Neural cell (in vitro differentiated cells): ENCODE measurements at regions not wholly inside any gene's neighbourhood (a gene's known extent, or its start where the extent isn't known, plus 50 kb on each side); places are given as distances from the start of the nearest gene placed in this dataset.

Experiments used
- H2AFZ ChIP-seq: fragments of 200-600, 300-800 bp; sonication (generic), shearing (Covaris generic); 2 replicates; pipeline ENCODE4 v1.6.0; 2014; ENCODE audit warnings: low read depth, mild to moderate bottlenecking, antibody characterized with exemption, low read length, moderate library complexity
- H3F3A ChIP-seq: fragments of 200-600 bp; shearing (Covaris generic); 2 replicates; pipeline ENCODE4 v1.6.1; 2016; ENCODE audit warnings: mild to moderate bottlenecking, moderate library complexity, mixed read lengths, antibody characterized with exemption, low read length; ENCODE audit not compliant: insufficient read depth, poor library complexity, severe bottlenecking
- H3K27ac ChIP-seq: fragments of 200-600, 300-800 bp; sonication (generic), shearing (Covaris generic); 2 replicates; pipeline ENCODE4 v1.5.1; 2014; ENCODE audit warnings: mild to moderate bottlenecking, low read length, moderate library complexity
- H3K27me3 ChIP-seq: fragments of 300-800, 200-600 bp; sonication (generic), shearing (Covaris generic); 2 replicates; pipeline ENCODE4 v1.6.0; 2014; ENCODE audit warnings: mild to moderate bottlenecking, low read depth, low read length, moderate library complexity; ENCODE audit not compliant: insufficient read depth
- H3K36me3 ChIP-seq: fragments of 300-800, 200-600 bp; sonication (generic), shearing (Covaris generic); 2 replicates; pipeline ENCODE4 v1.5.1; 2014; ENCODE audit warnings: mild to moderate bottlenecking, antibody characterized with exemption, low read length, moderate library complexity; ENCODE audit not compliant: insufficient read depth
- H3K4me2 ChIP-seq: fragments of 300-800, 200-600 bp; sonication (generic), shearing (Covaris generic); 2 replicates; pipeline ENCODE4 v1.6.0; 2014; ENCODE audit warnings: mild to moderate bottlenecking, low read length
- H3K4me3 ChIP-seq: fragments of 300-800, 200-600 bp; sonication (generic), shearing (Covaris generic); 2 replicates; pipeline ENCODE4 v1.5.1; 2014; ENCODE audit warnings: mild to moderate bottlenecking, low read length, moderate library complexity
- H3K79me2 ChIP-seq: fragments of 200-600 bp; shearing (Covaris generic); replicated peaks from 2 replicates; pipeline ENCODE4 v1.6.0; 2014; ENCODE audit warnings: mild to moderate bottlenecking, low read length, moderate library complexity; ENCODE audit not compliant: insufficient read depth
- H3K9ac ChIP-seq: fragments of 300-800, 200-600 bp; sonication (generic), shearing (Covaris generic); 2 replicates; pipeline ENCODE4 v1.6.1; 2016; ENCODE audit warnings: mild to moderate bottlenecking, low read length, mixed read lengths
- H3K9me2 ChIP-seq: fragments of 200-600 bp; shearing (Covaris generic); 2 replicates; pipeline ENCODE4 v1.6.1; 2016; ENCODE audit warnings: mild to moderate bottlenecking, low read length, mixed read lengths; ENCODE audit not compliant: insufficient read depth
- H3K9me3 ChIP-seq: fragments of 200-600, 300-800 bp; sonication (generic), shearing (Covaris generic); 2 replicates; pipeline ENCODE4 v1.6.1; 2016; ENCODE audit warnings: mild to moderate bottlenecking, mixed run types, low read length, moderate library complexity, mixed read lengths
- H4K20me1 ChIP-seq: fragments of 200-600 bp; shearing (Covaris generic); 2 replicates; pipeline ENCODE4 v1.6.1; 2016; ENCODE audit warnings: mild to moderate bottlenecking, mixed run types; ENCODE audit not compliant: insufficient read depth
- EP300 ChIP-seq: fragments of 450-650 bp; conservative IDR thresholded peaks from 2 replicates; pipeline ENCODE4 v1.6.1; 2014; ENCODE audit warnings: antibody characterized with exemption, mild to moderate bottlenecking, moderate library complexity; ENCODE audit not compliant: poor library complexity, severe bottlenecking
- EZH2 ChIP-seq: fragments of 200-600, 300-800 bp; shearing (Covaris generic), sonication (generic); IDR thresholded peaks from 2 replicates; pipeline ENCODE4 v1.6.1; 2014; ENCODE audit warnings: antibody characterized with exemption, low read length, borderline replicate concordance, mild to moderate bottlenecking; ENCODE audit not compliant: insufficient read depth, poor library complexity, severe bottlenecking
- MXI1 ChIP-seq: fragments of 450-650 bp; conservative IDR thresholded peaks from 2 replicates; pipeline ENCODE4 v1.6.1; 2014; ENCODE audit warnings: antibody characterized with exemption, mild to moderate bottlenecking; ENCODE audit not compliant: poor library complexity, severe bottlenecking
- POLR2AphosphoS5 ChIP-seq: IDR thresholded peaks from 2 replicates; pipeline ENCODE4 v1.6.1; 2012
- RAD21 ChIP-seq: fragments of 450-650 bp; conservative IDR thresholded peaks from 2 replicates; pipeline ENCODE4 v1.6.1; 2014; ENCODE audit warnings: antibody characterized with exemption, mild to moderate bottlenecking, moderate library complexity
- SMC3 ChIP-seq: fragments of 450-650 bp; conservative IDR thresholded peaks from 2 replicates; pipeline ENCODE4 v1.6.1; 2014; ENCODE audit warnings: antibody characterized with exemption, mild to moderate bottlenecking, moderate library complexity; ENCODE audit not compliant: poor library complexity
- TAF1 ChIP-seq: IDR thresholded peaks from 2 replicates; pipeline ENCODE4 v1.6.1; 2012; ENCODE audit warnings: low read depth
- TF ChIP-seq, protein P1 (sequence below): IDR thresholded peaks from 2 replicates; pipeline ENCODE4 v1.6.1; 2012; ENCODE audit warnings: borderline replicate concordance
- TF ChIP-seq, protein P2 (sequence below): fragments of 450-650 bp; IDR thresholded peaks from 2 replicates; pipeline ENCODE4 v1.5.1; 2014; ENCODE audit warnings: antibody characterized with exemption, mild to moderate bottlenecking, moderate library complexity; ENCODE audit not compliant: poor library complexity, severe bottlenecking

DNA sequence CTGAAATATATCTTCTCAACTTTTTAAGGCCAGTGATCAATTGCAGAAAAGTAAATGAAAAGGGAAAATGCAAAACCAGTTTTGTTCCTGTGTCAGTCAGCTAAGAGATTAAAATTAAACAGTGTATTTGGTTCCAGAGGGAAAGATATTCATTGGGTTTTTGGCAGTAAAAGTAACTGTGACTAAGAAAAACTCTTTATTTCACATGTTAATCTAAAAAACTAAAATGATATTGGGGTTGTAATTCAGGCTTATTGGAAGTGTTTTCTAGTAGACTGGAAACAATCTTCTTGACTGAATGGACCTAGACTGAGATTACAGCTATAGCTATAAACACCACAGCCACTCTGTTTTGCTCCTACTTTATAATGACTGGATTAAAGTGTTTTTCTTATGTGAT, 413.9 kb downstream of the ADGRL2 start:
- no peaks in the 10 kb centered on the region for H3K36me3 ChIP-seq
- H3K4me3 ChIP-seq = no peak overlapping the region
- no peak overlapping the region for H3K9ac ChIP-seq
- no peaks in the 10 kb centered on the region for H3K79me2 ChIP-seq
- H3K27ac ChIP-seq = no peak overlapping the region
- H3K27me3 ChIP-seq = no peaks in the 10 kb centered on the region
- no peaks in the 10 kb centered on the region for H3F3A ChIP-seq
- TF ChIP-seq, protein P1, sequence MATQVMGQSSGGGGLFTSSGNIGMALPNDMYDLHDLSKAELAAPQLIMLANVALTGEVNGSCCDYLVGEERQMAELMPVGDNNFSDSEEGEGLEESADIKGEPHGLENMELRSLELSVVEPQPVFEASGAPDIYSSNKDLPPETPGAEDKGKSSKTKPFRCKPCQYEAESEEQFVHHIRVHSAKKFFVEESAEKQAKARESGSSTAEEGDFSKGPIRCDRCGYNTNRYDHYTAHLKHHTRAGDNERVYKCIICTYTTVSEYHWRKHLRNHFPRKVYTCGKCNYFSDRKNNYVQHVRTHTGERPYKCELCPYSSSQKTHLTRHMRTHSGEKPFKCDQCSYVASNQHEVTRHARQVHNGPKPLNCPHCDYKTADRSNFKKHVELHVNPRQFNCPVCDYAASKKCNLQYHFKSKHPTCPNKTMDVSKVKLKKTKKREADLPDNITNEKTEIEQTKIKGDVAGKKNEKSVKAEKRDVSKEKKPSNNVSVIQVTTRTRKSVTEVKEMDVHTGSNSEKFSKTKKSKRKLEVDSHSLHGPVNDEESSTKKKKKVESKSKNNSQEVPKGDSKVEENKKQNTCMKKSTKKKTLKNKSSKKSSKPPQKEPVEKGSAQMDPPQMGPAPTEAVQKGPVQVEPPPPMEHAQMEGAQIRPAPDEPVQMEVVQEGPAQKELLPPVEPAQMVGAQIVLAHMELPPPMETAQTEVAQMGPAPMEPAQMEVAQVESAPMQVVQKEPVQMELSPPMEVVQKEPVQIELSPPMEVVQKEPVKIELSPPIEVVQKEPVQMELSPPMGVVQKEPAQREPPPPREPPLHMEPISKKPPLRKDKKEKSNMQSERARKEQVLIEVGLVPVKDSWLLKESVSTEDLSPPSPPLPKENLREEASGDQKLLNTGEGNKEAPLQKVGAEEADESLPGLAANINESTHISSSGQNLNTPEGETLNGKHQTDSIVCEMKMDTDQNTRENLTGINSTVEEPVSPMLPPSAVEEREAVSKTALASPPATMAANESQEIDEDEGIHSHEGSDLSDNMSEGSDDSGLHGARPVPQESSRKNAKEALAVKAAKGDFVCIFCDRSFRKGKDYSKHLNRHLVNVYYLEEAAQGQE = no peak
- TF ChIP-seq, protein P2, sequence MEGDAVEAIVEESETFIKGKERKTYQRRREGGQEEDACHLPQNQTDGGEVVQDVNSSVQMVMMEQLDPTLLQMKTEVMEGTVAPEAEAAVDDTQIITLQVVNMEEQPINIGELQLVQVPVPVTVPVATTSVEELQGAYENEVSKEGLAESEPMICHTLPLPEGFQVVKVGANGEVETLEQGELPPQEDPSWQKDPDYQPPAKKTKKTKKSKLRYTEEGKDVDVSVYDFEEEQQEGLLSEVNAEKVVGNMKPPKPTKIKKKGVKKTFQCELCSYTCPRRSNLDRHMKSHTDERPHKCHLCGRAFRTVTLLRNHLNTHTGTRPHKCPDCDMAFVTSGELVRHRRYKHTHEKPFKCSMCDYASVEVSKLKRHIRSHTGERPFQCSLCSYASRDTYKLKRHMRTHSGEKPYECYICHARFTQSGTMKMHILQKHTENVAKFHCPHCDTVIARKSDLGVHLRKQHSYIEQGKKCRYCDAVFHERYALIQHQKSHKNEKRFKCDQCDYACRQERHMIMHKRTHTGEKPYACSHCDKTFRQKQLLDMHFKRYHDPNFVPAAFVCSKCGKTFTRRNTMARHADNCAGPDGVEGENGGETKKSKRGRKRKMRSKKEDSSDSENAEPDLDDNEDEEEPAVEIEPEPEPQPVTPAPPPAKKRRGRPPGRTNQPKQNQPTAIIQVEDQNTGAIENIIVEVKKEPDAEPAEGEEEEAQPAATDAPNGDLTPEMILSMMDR = no peak
- TF ChIP-seq EZH2 (no peak), RAD21 (no peak), POLR2AphosphoS5 (no peak), TAF1 (no peak), SMC3 (no peak), MXI1 (no peak), EP300 (no peak)
- H3K9me2 ChIP-seq = no peaks in the 10 kb centered on the region
- H3K4me2 ChIP-seq = no peak overlapping the region
- no peaks in the 10 kb centered on the region for H3K9me3 ChIP-seq
- no peak overlapping the region for H2AFZ ChIP-seq
- H4K20me1 ChIP-seq = no peaks in the 10 kb centered on the region

DNA sequence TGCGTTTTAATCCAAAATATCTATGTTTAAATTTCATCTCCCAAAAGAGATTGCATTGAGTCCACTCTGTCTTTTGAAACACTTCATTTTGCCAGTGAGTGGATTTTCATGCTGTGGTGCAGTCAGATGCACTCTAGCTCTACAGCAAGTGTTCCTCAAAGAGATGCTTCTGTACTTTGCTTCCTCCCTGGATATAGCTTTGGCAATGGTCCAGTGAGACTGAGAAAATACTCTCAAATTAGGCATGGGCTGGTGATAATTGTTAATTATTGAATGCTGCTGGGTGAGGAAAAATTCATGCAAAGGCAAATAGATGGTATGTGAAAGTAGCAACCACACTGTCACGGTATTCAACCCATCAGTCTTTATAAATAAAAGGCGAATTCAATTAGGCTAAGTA, 396.9 kb downstream of the ADGRL2 start:
- no peak overlapping the region for H3K27ac ChIP-seq
- no peaks in the 10 kb centered on the region for H3K9me3 ChIP-seq
- no peak overlapping the region for H2AFZ ChIP-seq
- H3K79me2 ChIP-seq = no peaks in the 10 kb centered on the region
- no peak overlapping the region for H3K9ac ChIP-seq
- TF ChIP-seq, protein P1 = no peak
- TF ChIP-seq POLR2AphosphoS5 = no peak
- no peak for TF ChIP-seq SMC3
- TF ChIP-seq MXI1 = no peak
- TF ChIP-seq, protein P2 = no peak
- TF ChIP-seq EP300 = no peak
- no peak for TF ChIP-seq TAF1
- no peak for TF ChIP-seq EZH2
- H3K4me2 ChIP-seq = no peak overlapping the region
- H4K20me1 ChIP-seq = no peaks in the 10 kb centered on the region
- no peaks in the 10 kb centered on the region for H3K27me3 ChIP-seq
- no peaks in the 10 kb centered on the region for H3K36me3 ChIP-seq
- no peaks in the 10 kb centered on the region for H3K9me2 ChIP-seq
- no peaks in the 10 kb centered on the region for H3F3A ChIP-seq
- no peak overlapping the region for H3K4me3 ChIP-seq
